ENCODE measurements at regions not wholly inside any gene's neighbourhood (a gene's known extent, or its start where the extent isn't known, plus 50 kb on each side); places are given as distances from the start of the nearest gene placed in this dataset.

DNA sequence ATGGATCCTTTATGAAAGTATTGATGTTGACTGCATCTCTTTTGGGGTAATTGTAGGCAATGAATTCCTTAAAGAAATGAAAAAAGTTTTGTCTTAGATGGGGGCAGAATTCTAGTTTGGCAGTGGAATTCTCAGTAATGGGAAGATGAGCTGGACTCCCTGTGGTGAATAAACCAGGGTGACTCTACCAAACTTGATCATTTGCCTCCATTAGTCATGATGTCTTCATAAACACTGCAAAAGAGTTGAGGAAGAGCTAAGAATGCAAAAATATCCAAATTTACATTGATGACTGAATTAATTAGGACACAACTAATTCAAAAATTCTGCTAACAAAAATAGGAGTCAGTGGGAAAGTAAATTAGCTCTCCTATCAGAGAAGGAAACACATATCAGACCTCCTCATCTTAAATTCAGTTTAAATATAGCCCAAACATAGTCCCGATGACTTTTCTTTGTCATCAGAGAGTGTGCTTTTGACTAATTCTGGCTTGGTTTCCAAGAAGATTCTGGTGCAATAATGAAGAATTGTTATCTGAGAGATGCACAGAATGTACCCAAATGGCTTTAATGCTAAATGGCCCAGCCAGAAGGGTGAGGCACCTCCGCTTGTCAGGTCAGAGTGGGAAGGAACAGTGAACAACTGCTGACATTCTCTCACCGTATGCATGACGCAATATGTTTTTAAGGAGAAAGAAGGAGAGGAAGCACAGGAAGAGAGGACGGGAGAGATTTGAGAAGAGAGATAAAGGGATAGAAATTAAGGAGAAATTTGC, 525.1 kb downstream of the LMO4 start:
- ChIA-PET POLR2A (interaction anchor here (0.6 kb wide), 1 partner anchor 105 kb away, joined by 6 read pairs; no protein-coding TSS in a partner anchor), CTCF (no interaction called here)
- no peak for DNase-seq (ENCODE audit: low read depth, low spot score)
- intact Hi-C loops (cut with micrococcal nuclease; ENCODE audit: unreplicated experiment): no loop called here
- Histone ChIP-seq H3K36me3 (ENCODE audit: control insufficient read depth, insufficient read depth, low read length) (no peaks in the 10 kb centered on the region), H3K9me3 (ENCODE audit: control insufficient read depth, insufficient read depth, low read depth, low read length) (no peaks in the 10 kb centered on the region), H3K4me3 (ENCODE audit: low read depth in 2 of 2, low read length in 2 of 2) (no peak overlapping the region), H3K4me1 (ENCODE audit: control insufficient read depth, insufficient read depth, low read length) (no peaks in the 10 kb centered on the region), H3K27me3 (ENCODE audit: control insufficient read depth, insufficient read depth, low read length) (no peaks in the 10 kb centered on the region), H3K27ac (ENCODE audit: low read length) (no peak overlapping the region)
- in situ Hi-C loops (cut with HindIII; ENCODE audit: low pct_unique_long_range_greater_than_20kb, low sequenced_read_pairs): no loop called here
- no peak for ATAC-seq
- TF ChIP-seq SIN3A (IDR thresholded peaks at IDR 0.05; ENCODE audit: borderline replicate concordance, insufficient read depth, low read depth, low read length) (no peak), POLR2AphosphoS5 (IDR thresholded peaks at IDR 0.05; ENCODE audit: low read depth, low read length) (no peak), TCF7L2 (IDR thresholded peaks at IDR 0.05; ENCODE audit: low read depth, low read length) (no peak)
- TF ChIP-seq, protein P1, sequence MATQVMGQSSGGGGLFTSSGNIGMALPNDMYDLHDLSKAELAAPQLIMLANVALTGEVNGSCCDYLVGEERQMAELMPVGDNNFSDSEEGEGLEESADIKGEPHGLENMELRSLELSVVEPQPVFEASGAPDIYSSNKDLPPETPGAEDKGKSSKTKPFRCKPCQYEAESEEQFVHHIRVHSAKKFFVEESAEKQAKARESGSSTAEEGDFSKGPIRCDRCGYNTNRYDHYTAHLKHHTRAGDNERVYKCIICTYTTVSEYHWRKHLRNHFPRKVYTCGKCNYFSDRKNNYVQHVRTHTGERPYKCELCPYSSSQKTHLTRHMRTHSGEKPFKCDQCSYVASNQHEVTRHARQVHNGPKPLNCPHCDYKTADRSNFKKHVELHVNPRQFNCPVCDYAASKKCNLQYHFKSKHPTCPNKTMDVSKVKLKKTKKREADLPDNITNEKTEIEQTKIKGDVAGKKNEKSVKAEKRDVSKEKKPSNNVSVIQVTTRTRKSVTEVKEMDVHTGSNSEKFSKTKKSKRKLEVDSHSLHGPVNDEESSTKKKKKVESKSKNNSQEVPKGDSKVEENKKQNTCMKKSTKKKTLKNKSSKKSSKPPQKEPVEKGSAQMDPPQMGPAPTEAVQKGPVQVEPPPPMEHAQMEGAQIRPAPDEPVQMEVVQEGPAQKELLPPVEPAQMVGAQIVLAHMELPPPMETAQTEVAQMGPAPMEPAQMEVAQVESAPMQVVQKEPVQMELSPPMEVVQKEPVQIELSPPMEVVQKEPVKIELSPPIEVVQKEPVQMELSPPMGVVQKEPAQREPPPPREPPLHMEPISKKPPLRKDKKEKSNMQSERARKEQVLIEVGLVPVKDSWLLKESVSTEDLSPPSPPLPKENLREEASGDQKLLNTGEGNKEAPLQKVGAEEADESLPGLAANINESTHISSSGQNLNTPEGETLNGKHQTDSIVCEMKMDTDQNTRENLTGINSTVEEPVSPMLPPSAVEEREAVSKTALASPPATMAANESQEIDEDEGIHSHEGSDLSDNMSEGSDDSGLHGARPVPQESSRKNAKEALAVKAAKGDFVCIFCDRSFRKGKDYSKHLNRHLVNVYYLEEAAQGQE (IDR thresholded peaks at IDR 0.05; ENCODE audit: insufficient read depth in 1 of 2, low read depth in 2 of 2, low read length in 1 of 2): no peak
- TF ChIP-seq, protein P2, sequence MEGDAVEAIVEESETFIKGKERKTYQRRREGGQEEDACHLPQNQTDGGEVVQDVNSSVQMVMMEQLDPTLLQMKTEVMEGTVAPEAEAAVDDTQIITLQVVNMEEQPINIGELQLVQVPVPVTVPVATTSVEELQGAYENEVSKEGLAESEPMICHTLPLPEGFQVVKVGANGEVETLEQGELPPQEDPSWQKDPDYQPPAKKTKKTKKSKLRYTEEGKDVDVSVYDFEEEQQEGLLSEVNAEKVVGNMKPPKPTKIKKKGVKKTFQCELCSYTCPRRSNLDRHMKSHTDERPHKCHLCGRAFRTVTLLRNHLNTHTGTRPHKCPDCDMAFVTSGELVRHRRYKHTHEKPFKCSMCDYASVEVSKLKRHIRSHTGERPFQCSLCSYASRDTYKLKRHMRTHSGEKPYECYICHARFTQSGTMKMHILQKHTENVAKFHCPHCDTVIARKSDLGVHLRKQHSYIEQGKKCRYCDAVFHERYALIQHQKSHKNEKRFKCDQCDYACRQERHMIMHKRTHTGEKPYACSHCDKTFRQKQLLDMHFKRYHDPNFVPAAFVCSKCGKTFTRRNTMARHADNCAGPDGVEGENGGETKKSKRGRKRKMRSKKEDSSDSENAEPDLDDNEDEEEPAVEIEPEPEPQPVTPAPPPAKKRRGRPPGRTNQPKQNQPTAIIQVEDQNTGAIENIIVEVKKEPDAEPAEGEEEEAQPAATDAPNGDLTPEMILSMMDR (IDR thresholded peaks at IDR 0.05): no peak
- no TSS peak for BruUV-seq (replicated peaks)

DNA sequence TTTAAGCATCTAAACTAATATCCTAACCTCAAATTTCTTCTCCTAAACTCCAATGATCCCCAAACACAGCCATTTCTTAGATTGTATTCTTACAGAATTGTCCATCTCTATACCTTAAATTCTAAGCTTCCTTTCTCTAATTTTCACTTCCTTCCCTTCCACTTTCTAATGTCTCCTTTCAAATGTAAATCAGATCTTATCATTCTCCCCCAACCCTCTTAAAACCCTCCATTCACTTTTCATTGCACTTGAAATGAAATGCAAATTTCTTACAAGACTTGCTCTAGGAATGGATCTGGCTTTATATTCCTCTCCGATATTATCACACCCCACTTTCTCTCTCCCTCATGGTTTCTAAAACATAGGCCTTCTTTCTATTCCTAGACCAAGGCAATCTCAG, 534.6 kb downstream of the LMO4 start:
- POLR2A ChIA-PET: no interaction called here
- H3K36me3 ChIP-seq (ENCODE audit: control insufficient read depth, insufficient read depth, low read length): no peaks in the 10 kb centered on the region
- H3K27ac ChIP-seq (ENCODE audit: low read length): no peak overlapping the region
- H3K4me3 ChIP-seq (ENCODE audit: low read depth in 2 of 2, low read length in 2 of 2): no peak overlapping the region
- ATAC-seq: no peak
- no peaks in the 10 kb centered on the region for H3K4me1 ChIP-seq (ENCODE audit: control insufficient read depth, insufficient read depth, low read length)
- CTCF ChIA-PET: no interaction called here
- no peak for DNase-seq (ENCODE audit: low read depth, low spot score)
- BruUV-seq (replicated peaks): no TSS peak
- H3K27me3 ChIP-seq (ENCODE audit: control insufficient read depth, insufficient read depth, low read length): no peaks in the 10 kb centered on the region
- intact Hi-C loops (cut with micrococcal nuclease; ENCODE audit: unreplicated experiment): no loop called here
- H3K9me3 ChIP-seq (ENCODE audit: control insufficient read depth, insufficient read depth, low read depth, low read length): peaks cover 4% of the 10 kb centered on the region; the same call in 1 of the 2 replicates
- TF ChIP-seq TCF7L2 (IDR thresholded peaks at IDR 0.05; ENCODE audit: low read depth, low read length) (no peak), SIN3A (IDR thresholded peaks at IDR 0.05; ENCODE audit: borderline replicate concordance, insufficient read depth, low read depth, low read length) (no peak), POLR2AphosphoS5 (IDR thresholded peaks at IDR 0.05; ENCODE audit: low read depth, low read length) (no peak)
- TF ChIP-seq, protein P1 (IDR thresholded peaks at IDR 0.05; ENCODE audit: insufficient read depth in 1 of 2, low read depth in 2 of 2, low read length in 1 of 2): no peak
- TF ChIP-seq, protein P2 (IDR thresholded peaks at IDR 0.05): no peak
- in situ Hi-C loops (cut with HindIII; ENCODE audit: low pct_unique_long_range_greater_than_20kb, low sequenced_read_pairs): no loop called here

All from Panc1 (cell line).